ENCODE measurements at regions not wholly inside any gene's neighbourhood (a gene's known extent, or its start where the extent isn't known, plus 50 kb on each side); places are given as distances from the start of the nearest gene placed in this dataset.
"Not testable (repeated sequence)": the region's sequence is repeated elsewhere in the genome, so short reads cannot be mapped to it uniquely, and the experiment has no call there.

DNA sequence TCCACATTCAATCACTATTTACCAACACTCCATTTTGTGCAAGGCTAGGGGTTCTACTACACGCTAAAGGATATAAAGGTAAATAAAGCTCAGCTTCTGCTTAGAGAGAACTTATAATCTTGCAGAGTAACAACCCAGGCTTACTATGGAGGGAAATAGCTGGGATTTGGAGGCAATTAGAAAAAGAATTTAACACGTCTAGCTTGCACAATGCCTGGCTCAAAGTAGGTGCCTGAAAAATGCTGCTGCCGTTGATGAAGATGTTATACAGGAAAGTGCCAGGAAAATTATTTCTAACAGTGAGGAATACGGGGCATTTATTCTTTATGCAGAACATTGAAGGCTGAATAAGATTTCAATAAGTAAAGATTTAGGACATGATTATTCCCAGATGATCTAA is 214.2 kb downstream of the KITLG start:
- TF ChIP-seq POLR2A (IDR thresholded peaks at IDR 0.05) (no peak), CTCF (IDR thresholded peaks at IDR 0.05) (no peak)
- Histone ChIP-seq H3K4me3 (no peak overlapping the region), H3K36me3 (no peaks in the 10 kb centered on the region), H3K9me3 (no peaks in the 10 kb centered on the region), H3K4me1 (no peaks in the 10 kb centered on the region), H3K27me3 (no peaks in the 10 kb centered on the region), H3K27ac (no peak overlapping the region)
- no peak for DNase-seq

DNA sequence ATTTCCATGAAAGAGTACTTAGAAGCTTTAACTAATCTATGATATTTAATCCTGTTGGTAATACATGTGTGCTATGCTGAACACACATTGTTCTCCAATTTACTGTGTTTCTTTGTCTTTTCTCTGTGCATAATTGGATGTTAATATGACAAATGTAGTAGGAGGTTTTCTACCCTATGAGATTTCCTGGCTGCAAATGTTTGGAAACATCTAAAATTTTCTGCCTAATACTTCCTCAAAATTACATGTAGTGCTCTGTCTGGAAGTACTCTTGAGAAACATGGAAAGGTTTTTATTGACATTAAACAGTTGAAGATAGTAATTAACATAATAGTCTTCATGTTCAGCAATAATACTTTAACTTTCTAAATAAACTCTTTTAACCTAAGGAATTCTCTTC is 213.0 kb downstream of the KITLG start:
- no peaks in the 10 kb centered on the region for H3K4me1 ChIP-seq
- TF ChIP-seq POLR2A (IDR thresholded peaks at IDR 0.05) (no peak), CTCF (IDR thresholded peaks at IDR 0.05) (no peak)
- no peaks in the 10 kb centered on the region for H3K27me3 ChIP-seq
- no peaks in the 10 kb centered on the region for H3K9me3 ChIP-seq
- H3K27ac ChIP-seq: no peak overlapping the region
- no peak for DNase-seq
- H3K4me3 ChIP-seq: no peak overlapping the region
- no peaks in the 10 kb centered on the region for H3K36me3 ChIP-seq

GRCh38 chr12:88368077-88368476 is 212.2 kb downstream of the KITLG start:
- H3K27ac ChIP-seq, H3K4me1 ChIP-seq, H3K4me3 ChIP-seq, DNase-seq, H3K36me3 ChIP-seq, H3K27me3 ChIP-seq, H3K9me3 ChIP-seq: not testable (repeated sequence)

DNA sequence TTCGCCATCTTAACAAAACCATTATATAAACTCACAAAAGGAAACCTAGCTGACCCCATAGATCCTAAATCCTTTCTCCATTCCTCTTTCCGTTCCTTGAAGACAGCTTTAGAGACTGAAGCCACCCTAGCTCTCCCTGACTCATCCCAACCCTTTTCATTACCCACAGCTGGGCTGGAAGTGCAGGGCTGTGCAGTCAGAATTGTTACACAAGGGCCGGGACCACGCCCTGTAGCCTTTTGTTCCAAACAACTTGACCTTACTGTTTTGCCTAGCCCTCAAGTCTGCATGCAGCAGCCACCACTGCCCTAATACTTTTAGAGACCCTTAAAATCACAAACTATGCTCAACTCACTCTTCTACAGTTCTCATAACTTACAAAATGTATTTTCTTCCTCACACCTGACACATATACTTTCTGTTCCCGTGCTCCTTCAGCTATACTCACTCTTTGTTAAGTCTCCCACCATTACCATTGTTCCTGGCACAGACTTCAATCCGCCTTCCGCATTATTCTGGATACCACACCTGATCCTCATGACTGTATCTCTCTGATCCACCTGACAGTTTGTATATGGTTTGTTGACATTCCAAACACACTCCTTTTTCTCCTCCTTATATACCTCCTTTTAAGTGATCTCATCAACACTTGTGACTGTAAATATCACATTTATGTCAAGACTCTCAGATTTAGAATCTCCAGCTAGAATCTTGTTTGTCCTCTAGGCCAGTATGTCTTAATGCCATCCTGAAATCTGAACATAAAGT is 208.7 kb downstream of the KITLG start:
- H3K4me1 ChIP-seq: no peaks in the 10 kb centered on the region
- TF ChIP-seq CTCF (IDR thresholded peaks at IDR 0.05) (no peak), POLR2A (IDR thresholded peaks at IDR 0.05) (no peak)
- no peak overlapping the region for H3K4me3 ChIP-seq
- DNase-seq: no peak
- H3K36me3 ChIP-seq: no peaks in the 10 kb centered on the region
- no peaks in the 10 kb centered on the region for H3K27me3 ChIP-seq
- H3K9me3 ChIP-seq: no peaks in the 10 kb centered on the region
- no peak overlapping the region for H3K27ac ChIP-seq

DNA sequence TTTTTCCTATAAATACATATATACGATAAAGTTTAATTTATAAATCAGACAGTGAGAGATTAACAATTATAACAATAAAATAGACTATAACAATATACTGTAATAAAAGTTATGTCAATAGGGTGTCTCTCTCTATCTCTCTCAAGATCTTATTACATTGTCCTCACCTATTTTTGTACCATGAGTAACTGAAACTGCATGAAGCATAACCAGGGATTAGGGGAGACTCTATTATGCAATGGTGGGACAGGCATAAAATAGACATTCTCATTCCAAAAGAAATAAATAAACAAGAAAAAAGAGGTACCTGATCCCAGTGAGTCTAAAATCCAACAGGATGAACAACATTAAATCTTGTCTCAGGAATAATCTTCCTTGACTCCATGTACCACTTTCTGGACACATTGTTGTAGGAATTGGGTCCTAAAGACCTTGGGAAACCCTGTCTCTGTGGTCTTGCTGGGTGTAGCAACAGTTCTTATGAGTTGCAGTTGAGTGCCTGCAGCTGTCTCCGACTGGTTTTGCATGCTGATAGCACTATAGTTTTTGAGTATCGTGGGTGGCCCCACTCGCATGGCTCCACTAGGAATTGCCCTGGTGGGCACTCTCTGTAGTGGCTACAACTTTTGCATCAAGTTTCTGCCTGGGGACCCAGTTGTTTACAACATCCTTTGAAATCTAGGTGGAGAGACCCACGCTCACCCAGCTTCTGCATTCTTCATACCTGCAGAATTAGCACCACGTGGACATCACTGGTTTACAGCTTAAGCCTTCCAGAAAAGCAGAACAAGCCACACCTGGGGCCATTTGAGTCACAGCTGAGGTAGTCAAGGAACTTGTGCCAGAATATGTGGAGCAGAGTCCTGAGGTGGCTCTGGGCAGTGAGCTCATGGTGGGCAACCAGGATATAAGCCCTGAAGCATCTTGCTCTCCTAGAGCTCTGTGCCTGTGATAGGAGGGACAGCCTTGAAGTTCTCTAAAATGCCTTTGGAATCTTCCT is 204.7 kb downstream of the KITLG start:
- no peaks in the 10 kb centered on the region for H3K27me3 ChIP-seq
- no peak for DNase-seq
- no peak overlapping the region for H3K4me3 ChIP-seq
- H3K36me3 ChIP-seq: no peaks in the 10 kb centered on the region
- H3K27ac ChIP-seq: no peak overlapping the region
- H3K4me1 ChIP-seq: no peaks in the 10 kb centered on the region
- TF ChIP-seq POLR2A (IDR thresholded peaks at IDR 0.05) (no peak), CTCF (IDR thresholded peaks at IDR 0.05) (no peak)
- H3K9me3 ChIP-seq: no peaks in the 10 kb centered on the region

- no peak overlapping the region for H3K27ac ChIP-seq
- no peaks in the 10 kb centered on the region for H3K36me3 ChIP-seq
- no peak for DNase-seq
- TF ChIP-seq POLR2A (IDR thresholded peaks at IDR 0.05): no peak
- no peak for TF ChIP-seq CTCF (IDR thresholded peaks at IDR 0.05)
- H3K9me3 ChIP-seq: no peaks in the 10 kb centered on the region
- no peaks in the 10 kb centered on the region for H3K4me1 ChIP-seq
- H3K27me3 ChIP-seq: no peaks in the 10 kb centered on the region
- no peak overlapping the region for H3K4me3 ChIP-seq
These were observed 202.3 kb downstream of the KITLG start for GRCh38 chr12:88377973-88378372.
